SK-N-SH treated with all-trans-retinoic acid at 6 μM for 48 hours (cell line): ENCODE measurements at regions not wholly inside any gene's neighbourhood (a gene's known extent, or its start where the extent isn't known, plus 50 kb on each side); places are given as distances from the start of the nearest gene placed in this dataset.

Experiments
- ATAC-seq: fragments of 200-7000 bp; cut with Tn5 transposase; 3 replicates; pipeline ENCODE4 v1.9.1; 2020; ENCODE audit warnings: mild to moderate bottlenecking, moderate library complexity
- ARNTL ChIP-seq: fragments of 450-650 bp; formaldehyde crosslinking; IDR thresholded peaks from 2 replicates; pipeline ENCODE4 v1.5.0; 2020; ENCODE audit warnings: low read depth, mild to moderate bottlenecking, moderate library complexity, borderline replicate concordance
- BACH2 ChIP-seq: fragments of 250-450 bp; sonication (Bioruptor Pico); IDR thresholded peaks from 2 replicates; pipeline ENCODE4 v1.9.0; 2021; ENCODE audit warnings: mild to moderate bottlenecking, borderline replicate concordance
- CREB5 ChIP-seq: fragments of 250-450 bp; sonication (Bioruptor Pico); IDR thresholded peaks from 2 replicates; pipeline ENCODE4 v1.5.1; 2020; ENCODE audit warnings: low read depth, mild to moderate bottlenecking, moderate library complexity
- CSDC2 ChIP-seq: fragments of 250-450 bp; sonication (Bioruptor Pico); IDR thresholded peaks from 2 replicates; pipeline ENCODE4 v1.5.0; 2020; ENCODE audit warnings: mild to moderate bottlenecking, moderate library complexity
- CSRNP3 ChIP-seq: fragments of 250-450 bp; sonication (Bioruptor Pico); IDR thresholded peaks from 2 replicates; pipeline ENCODE4 v1.5.1; 2021; ENCODE audit warnings: mild to moderate bottlenecking, moderate library complexity
- ESRRG ChIP-seq: fragments of 250-450 bp; sonication (Bioruptor Pico); IDR thresholded peaks from 2 replicates; pipeline ENCODE4 v1.6.1; 2021; ENCODE audit warnings: mild to moderate bottlenecking
- GLIS3 ChIP-seq: fragments of 250-450 bp; sonication (Bioruptor Pico); IDR thresholded peaks from 2 replicates; pipeline ENCODE4 v1.5.0; 2020; ENCODE audit warnings: mild to moderate bottlenecking, moderate library complexity
- ISL1 ChIP-seq: fragments of 250-450 bp; sonication (Bioruptor Pico); IDR thresholded peaks from 2 replicates; pipeline ENCODE4 v2.1.2; 2022; ENCODE audit warnings: mild to moderate bottlenecking, moderate library complexity
- OSR1 ChIP-seq: fragments of 250-450 bp; sonication (Bioruptor Pico); IDR thresholded peaks from 2 replicates; pipeline ENCODE4 v1.8.0; 2022; ENCODE audit warnings: moderate library complexity, mild to moderate bottlenecking, inconsistent platforms
- PATZ1 ChIP-seq: fragments of 250-450 bp; sonication (Bioruptor Pico); IDR thresholded peaks from 2 replicates; pipeline ENCODE4 v1.8.0; 2020; ENCODE audit warnings: mild to moderate bottlenecking, moderate library complexity, borderline replicate concordance
- POU6F1 ChIP-seq: fragments of 250-450 bp; sonication (Bioruptor Pico); IDR thresholded peaks from 2 replicates; pipeline ENCODE4 v1.8.0; 2021; ENCODE audit warnings: low read depth, mild to moderate bottlenecking, moderate library complexity, borderline replicate concordance
- PPARA ChIP-seq: fragments of 250-450 bp; sonication (Bioruptor Pico); IDR thresholded peaks from 2 replicates; pipeline ENCODE4 v1.5.0; 2020; ENCODE audit warnings: mild to moderate bottlenecking, borderline replicate concordance
- RARB ChIP-seq: fragments of 250-450 bp; sonication (Bioruptor Pico); IDR thresholded peaks from 2 replicates; pipeline ENCODE4 v1.8.0; 2021; ENCODE audit warnings: mild to moderate bottlenecking, moderate library complexity
- TCF4 ChIP-seq: fragments of 250-450 bp; sonication (Bioruptor Pico); IDR thresholded peaks from 2 replicates; pipeline ENCODE4 v1.8.0; 2021; ENCODE audit warnings: mild to moderate bottlenecking, moderate library complexity, borderline replicate concordance
- TOX ChIP-seq: fragments of 250-450 bp; sonication (Bioruptor Pico); IDR thresholded peaks from 2 replicates; pipeline ENCODE4 v1.8.0; 2021; ENCODE audit warnings: mild to moderate bottlenecking, moderate library complexity, borderline replicate concordance
- TSHZ2 ChIP-seq: fragments of 250-450 bp; sonication (Bioruptor Pico); IDR thresholded peaks from 2 replicates; pipeline ENCODE4 v1.5.0; 2020; ENCODE audit warnings: mild to moderate bottlenecking, moderate library complexity
- ZC3H10 ChIP-seq: fragments of 250-450 bp; sonication (Bioruptor Pico); IDR thresholded peaks from 2 replicates; pipeline ENCODE4 v1.5.1; 2021; ENCODE audit warnings: mild to moderate bottlenecking, moderate library complexity
- ZFP30 ChIP-seq: fragments of 450-650 bp; formaldehyde crosslinking; IDR thresholded peaks from 2 replicates; pipeline ENCODE4 v1.5.0; 2022; ENCODE audit warnings: mild to moderate bottlenecking, moderate library complexity
- ZNF565 ChIP-seq: fragments of 450-650 bp; formaldehyde crosslinking; conservative IDR thresholded peaks from 2 replicates; pipeline ENCODE4 v1.5.0; 2020; ENCODE audit warnings: low read depth, mild to moderate bottlenecking, moderate library complexity
- ZNF70 ChIP-seq: fragments of 450-650 bp; formaldehyde crosslinking; IDR thresholded peaks from 2 replicates; pipeline ENCODE4 v1.5.0; 2020; ENCODE audit warnings: mild to moderate bottlenecking, moderate library complexity
- ZNF8 ChIP-seq: fragments of 450-650 bp; formaldehyde crosslinking; IDR thresholded peaks from 2 replicates; pipeline ENCODE4 v1.5.0; 2020; ENCODE audit warnings: mild to moderate bottlenecking, moderate library complexity

- TF ChIP-seq TSHZ2 (CRISPR knock-in tag) (no peak), OSR1 (no peak), ZNF8 (CRISPR knock-in tag) (no peak), CSDC2 (CRISPR knock-in tag) (no peak), PPARA (CRISPR knock-in tag) (no peak), TCF4 (CRISPR knock-in tag) (no peak), CREB5 (CRISPR knock-in tag) (no peak), BACH2 (CRISPR knock-in tag) (no peak), PATZ1 (no peak), CSRNP3 (no peak), ZFP30 (CRISPR knock-in tag) (no peak), POU6F1 (CRISPR knock-in tag) (no peak), ISL1 (no peak), ESRRG (no peak), ZNF70 (CRISPR knock-in tag) (no peak), ARNTL (no peak), ZNF565 (CRISPR knock-in tag) (no peak)
- no peak for ATAC-seq
Measured at GRCh38 chr3:34365771-34366170, 567.3 kb downstream of the PDCD6IP start.

- ATAC-seq = no peak
- no peak for TF ChIP-seq RARB (CRISPR knock-in tag)
Measured at GRCh38 chr3:34367521-34367920, 569.1 kb downstream of the PDCD6IP start.

GRCh38 chr3:34374521-34374920 lies 576.1 kb downstream of the PDCD6IP start:
- no peak for ATAC-seq
- no peak for TF ChIP-seq ARNTL
- TF ChIP-seq ZFP30 (CRISPR knock-in tag) = no peak
- no peak for TF ChIP-seq POU6F1 (CRISPR knock-in tag)
- no peak for TF ChIP-seq CSDC2 (CRISPR knock-in tag)
- no peak for TF ChIP-seq TCF4 (CRISPR knock-in tag)
- TF ChIP-seq TSHZ2 (CRISPR knock-in tag) = no peak
- TF ChIP-seq ZNF70 (CRISPR knock-in tag) = no peak
- TF ChIP-seq OSR1 = no peak
- TF ChIP-seq ZC3H10 (CRISPR knock-in tag) = no peak
- TF ChIP-seq ESRRG = no peak
- TF ChIP-seq CREB5 (CRISPR knock-in tag) = no peak
- TF ChIP-seq GLIS3 (CRISPR knock-in tag) = no peak
- no peak for TF ChIP-seq ISL1
- no peak for TF ChIP-seq ZNF8 (CRISPR knock-in tag)
- TF ChIP-seq PPARA (CRISPR knock-in tag) = no peak
- no peak for TF ChIP-seq TOX (CRISPR knock-in tag)
- no peak for TF ChIP-seq BACH2 (CRISPR knock-in tag)
- TF ChIP-seq ZNF565 (CRISPR knock-in tag) = no peak
